C4-2B (cell line): ENCODE measurements at regions not wholly inside any gene's neighbourhood (a gene's known extent, or its start where the extent isn't known, plus 50 kb on each side); places are given as distances from the start of the nearest gene placed in this dataset.

Experiments used
- CTCF ChIP-seq: fragments of 450-650 bp; conservative IDR thresholded peaks from 2 replicates; pipeline ENCODE4 v1.5.1; 2017; ENCODE audit warnings: mild to moderate bottlenecking
- ZFX ChIP-seq: fragments of 450-650 bp; IDR thresholded peaks from 2 replicates; pipeline ENCODE4 v1.6.1; 2017

DNA sequence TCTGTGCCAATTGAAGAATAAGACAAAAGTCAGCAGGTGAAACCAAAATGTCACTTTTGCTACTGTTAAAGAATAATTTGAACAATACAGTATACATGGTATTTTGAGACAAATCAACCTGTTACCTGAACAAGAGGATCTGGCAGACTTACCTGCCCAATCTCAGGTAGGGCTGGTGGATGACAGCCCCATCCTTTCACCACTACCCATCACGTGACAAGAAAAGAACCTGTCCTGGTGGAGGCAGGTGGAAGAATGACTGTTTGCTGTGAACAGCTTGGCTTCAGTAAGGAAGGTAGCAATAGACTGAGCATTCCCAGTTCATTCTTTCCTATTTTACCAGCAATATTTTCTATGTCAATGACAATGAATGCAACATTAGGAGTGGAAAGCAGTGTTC lies 349.6 kb downstream of the GPATCH2 start:
- TF ChIP-seq CTCF (no peak), ZFX (no peak)
